ENCODE measurements at regions not wholly inside any gene's neighbourhood (a gene's known extent, or its start where the extent isn't known, plus 50 kb on each side); places are given as distances from the start of the nearest gene placed in this dataset.

DNA sequence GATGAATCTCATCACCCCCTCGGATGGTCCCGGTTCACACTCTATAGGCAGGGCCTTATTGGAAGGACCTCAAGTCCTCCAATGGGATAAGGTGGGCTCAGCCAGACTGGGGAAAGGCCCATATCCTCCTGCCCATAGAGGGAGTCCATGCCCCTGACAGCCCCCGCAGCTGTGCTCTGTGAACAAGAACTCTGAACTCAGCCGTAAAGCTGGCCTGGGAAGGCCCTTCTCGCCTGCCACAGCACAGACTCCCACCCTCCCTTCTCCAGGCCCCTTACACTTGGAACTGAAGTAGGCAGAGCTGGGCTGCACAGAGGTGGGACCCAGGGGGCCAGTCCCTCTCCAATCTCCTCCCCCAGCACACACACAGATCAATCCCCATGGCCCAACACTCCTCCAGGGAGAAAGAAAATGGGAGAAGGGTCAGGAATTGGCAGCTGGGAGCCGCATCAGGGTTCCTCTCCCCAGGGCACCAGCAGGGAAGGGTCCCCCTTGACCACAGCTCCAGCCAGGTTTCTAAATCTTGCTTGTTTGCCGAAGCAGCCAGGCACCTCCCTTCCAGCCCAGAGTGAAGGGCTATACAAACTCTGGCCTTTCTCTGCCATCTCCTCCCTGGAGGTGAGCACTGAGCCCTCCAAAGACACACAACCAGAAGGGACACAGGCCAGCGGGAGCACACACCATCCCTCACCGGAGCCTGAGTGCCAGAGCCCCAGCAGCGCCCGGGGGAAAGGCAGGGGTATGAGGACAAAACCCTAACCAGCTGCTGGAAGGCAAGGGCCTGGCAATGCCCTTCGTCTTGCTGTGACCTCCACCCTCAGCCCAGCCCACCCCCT is 454.1 kb downstream of the SOX9 start (continued):
- TF ChIP-seq, protein P1, sequence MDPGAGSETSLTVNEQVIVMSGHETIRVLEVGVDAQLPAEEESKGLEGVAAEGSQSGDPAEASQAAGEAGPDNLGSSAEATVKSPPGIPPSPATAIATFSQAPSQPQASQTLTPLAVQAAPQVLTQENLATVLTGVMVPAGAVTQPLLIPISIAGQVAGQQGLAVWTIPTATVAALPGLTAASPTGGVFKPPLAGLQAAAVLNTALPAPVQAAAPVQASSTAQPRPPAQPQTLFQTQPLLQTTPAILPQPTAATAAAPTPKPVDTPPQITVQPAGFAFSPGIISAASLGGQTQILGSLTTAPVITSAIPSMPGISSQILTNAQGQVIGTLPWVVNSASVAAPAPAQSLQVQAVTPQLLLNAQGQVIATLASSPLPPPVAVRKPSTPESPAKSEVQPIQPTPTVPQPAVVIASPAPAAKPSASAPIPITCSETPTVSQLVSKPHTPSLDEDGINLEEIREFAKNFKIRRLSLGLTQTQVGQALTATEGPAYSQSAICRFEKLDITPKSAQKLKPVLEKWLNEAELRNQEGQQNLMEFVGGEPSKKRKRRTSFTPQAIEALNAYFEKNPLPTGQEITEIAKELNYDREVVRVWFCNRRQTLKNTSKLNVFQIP (CRISPR knock-in tag; IDR thresholded peaks at IDR 0.05; ENCODE audit: borderline replicate concordance, low read depth) = no peak
- TF ChIP-seq SNAI2 (CRISPR knock-in tag; IDR thresholded peaks at IDR 0.05) (no peak), PPARA (CRISPR knock-in tag; IDR thresholded peaks at IDR 0.05; ENCODE audit: borderline replicate concordance) (no peak), ZFP30 (CRISPR knock-in tag; IDR thresholded peaks at IDR 0.05) (no peak), ZNF70 (CRISPR knock-in tag; IDR thresholded peaks at IDR 0.05) (no peak)

DNA sequence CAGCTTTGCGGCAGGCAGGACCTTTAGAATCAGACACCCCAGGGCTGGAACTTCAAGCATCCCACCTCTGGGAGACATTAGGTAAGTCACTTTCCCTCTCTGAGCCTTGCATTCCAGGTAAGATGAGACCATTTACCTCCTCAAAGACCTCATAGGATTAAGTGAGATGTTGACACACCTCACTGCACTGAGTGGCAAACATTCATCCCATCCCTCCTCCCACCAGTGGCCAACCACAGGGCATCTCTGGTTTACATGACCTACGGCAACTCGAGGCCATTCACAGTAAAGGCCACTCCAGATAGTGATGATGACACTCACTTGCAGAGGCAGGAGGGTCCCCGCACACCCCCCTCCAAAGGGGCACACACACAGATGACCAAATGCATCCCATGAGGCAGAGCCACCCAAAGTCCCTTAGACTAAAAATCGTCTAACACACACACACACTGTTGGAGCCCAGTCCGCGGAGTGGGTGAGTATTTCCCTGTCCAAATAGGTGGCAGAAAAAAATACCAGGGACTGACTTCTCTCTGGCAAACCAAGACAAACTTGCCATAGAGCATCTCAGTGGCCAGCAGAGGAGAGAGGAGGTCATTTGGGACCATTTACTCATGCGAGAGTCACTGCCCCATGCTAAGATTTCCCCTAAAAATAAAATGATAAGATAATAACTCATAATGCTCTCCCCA is 454.9 kb downstream of the SOX9 start:
- no peak for ATAC-seq
- TF ChIP-seq BACH2 (CRISPR knock-in tag; IDR thresholded peaks at IDR 0.05; ENCODE audit: borderline replicate concordance) = no peak
- TF ChIP-seq, protein P2, sequence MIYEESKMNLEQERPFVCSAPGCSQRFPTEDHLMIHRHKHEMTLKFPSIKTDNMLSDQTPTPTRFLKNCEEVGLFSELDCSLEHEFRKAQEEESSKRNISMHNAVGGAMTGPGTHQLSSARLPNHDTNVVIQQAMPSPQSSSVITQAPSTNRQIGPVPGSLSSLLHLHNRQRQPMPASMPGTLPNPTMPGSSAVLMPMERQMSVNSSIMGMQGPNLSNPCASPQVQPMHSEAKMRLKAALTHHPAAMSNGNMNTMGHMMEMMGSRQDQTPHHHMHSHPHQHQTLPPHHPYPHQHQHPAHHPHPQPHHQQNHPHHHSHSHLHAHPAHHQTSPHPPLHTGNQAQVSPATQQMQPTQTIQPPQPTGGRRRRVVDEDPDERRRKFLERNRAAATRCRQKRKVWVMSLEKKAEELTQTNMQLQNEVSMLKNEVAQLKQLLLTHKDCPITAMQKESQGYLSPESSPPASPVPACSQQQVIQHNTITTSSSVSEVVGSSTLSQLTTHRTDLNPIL (CRISPR knock-in tag; IDR thresholded peaks at IDR 0.05; ENCODE audit: low read depth) = no peak
- TF ChIP-seq ZNF565 (CRISPR knock-in tag; conservative IDR thresholded peaks at IDR 0.05; ENCODE audit: low read depth) = no peak
- no peak for TF ChIP-seq ISL1 (CRISPR knock-in tag; IDR thresholded peaks at IDR 0.05)
- TF ChIP-seq ZNF8 (CRISPR knock-in tag; IDR thresholded peaks at IDR 0.05) = no peak
- no peak for TF ChIP-seq ESRRG (CRISPR knock-in tag; IDR thresholded peaks at IDR 0.05)
- TF ChIP-seq, protein P3, sequence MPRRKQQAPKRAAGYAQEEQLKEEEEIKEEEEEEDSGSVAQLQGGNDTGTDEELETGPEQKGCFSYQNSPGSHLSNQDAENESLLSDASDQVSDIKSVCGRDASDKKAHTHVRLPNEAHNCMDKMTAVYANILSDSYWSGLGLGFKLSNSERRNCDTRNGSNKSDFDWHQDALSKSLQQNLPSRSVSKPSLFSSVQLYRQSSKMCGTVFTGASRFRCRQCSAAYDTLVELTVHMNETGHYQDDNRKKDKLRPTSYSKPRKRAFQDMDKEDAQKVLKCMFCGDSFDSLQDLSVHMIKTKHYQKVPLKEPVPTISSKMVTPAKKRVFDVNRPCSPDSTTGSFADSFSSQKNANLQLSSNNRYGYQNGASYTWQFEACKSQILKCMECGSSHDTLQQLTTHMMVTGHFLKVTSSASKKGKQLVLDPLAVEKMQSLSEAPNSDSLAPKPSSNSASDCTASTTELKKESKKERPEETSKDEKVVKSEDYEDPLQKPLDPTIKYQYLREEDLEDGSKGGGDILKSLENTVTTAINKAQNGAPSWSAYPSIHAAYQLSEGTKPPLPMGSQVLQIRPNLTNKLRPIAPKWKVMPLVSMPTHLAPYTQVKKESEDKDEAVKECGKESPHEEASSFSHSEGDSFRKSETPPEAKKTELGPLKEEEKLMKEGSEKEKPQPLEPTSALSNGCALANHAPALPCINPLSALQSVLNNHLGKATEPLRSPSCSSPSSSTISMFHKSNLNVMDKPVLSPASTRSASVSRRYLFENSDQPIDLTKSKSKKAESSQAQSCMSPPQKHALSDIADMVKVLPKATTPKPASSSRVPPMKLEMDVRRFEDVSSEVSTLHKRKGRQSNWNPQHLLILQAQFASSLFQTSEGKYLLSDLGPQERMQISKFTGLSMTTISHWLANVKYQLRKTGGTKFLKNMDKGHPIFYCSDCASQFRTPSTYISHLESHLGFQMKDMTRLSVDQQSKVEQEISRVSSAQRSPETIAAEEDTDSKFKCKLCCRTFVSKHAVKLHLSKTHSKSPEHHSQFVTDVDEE (CRISPR knock-in tag; IDR thresholded peaks at IDR 0.05) = no peak
- TF ChIP-seq OSR1 (CRISPR knock-in tag; IDR thresholded peaks at IDR 0.05) = no peak
- no peak for TF ChIP-seq ZFP30 (CRISPR knock-in tag; IDR thresholded peaks at IDR 0.05)
- TF ChIP-seq, protein P4, sequence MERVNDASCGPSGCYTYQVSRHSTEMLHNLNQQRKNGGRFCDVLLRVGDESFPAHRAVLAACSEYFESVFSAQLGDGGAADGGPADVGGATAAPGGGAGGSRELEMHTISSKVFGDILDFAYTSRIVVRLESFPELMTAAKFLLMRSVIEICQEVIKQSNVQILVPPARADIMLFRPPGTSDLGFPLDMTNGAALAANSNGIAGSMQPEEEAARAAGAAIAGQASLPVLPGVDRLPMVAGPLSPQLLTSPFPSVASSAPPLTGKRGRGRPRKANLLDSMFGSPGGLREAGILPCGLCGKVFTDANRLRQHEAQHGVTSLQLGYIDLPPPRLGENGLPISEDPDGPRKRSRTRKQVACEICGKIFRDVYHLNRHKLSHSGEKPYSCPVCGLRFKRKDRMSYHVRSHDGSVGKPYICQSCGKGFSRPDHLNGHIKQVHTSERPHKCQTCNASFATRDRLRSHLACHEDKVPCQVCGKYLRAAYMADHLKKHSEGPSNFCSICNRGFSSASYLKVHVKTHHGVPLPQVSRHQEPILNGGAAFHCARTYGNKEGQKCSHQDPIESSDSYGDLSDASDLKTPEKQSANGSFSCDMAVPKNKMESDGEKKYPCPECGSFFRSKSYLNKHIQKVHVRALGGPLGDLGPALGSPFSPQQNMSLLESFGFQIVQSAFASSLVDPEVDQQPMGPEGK (CRISPR knock-in tag; IDR thresholded peaks at IDR 0.05; ENCODE audit: borderline replicate concordance) = no peak
- TF ChIP-seq, protein P5, sequence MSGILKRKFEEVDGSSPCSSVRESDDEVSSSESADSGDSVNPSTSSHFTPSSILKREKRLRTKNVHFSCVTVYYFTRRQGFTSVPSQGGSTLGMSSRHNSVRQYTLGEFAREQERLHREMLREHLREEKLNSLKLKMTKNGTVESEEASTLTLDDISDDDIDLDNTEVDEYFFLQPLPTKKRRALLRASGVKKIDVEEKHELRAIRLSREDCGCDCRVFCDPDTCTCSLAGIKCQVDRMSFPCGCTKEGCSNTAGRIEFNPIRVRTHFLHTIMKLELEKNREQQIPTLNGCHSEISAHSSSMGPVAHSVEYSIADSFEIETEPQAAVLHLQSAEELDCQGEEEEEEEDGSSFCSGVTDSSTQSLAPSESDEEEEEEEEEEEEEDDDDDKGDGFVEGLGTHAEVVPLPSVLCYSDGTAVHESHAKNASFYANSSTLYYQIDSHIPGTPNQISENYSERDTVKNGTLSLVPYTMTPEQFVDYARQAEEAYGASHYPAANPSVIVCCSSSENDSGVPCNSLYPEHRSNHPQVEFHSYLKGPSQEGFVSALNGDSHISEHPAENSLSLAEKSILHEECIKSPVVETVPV (CRISPR knock-in tag; IDR thresholded peaks at IDR 0.05) = no peak
- TF ChIP-seq SNAI2 (CRISPR knock-in tag; IDR thresholded peaks at IDR 0.05) = no peak
- TF ChIP-seq, protein P1 (CRISPR knock-in tag; IDR thresholded peaks at IDR 0.05; ENCODE audit: borderline replicate concordance, low read depth) = no peak
- no peak for TF ChIP-seq TCF4 (CRISPR knock-in tag; IDR thresholded peaks at IDR 0.05; ENCODE audit: borderline replicate concordance)
- no peak for TF ChIP-seq PPARA (CRISPR knock-in tag; IDR thresholded peaks at IDR 0.05; ENCODE audit: borderline replicate concordance)
